Stomach (tissue), 8 donors: ENCODE measurements at regions not wholly inside any gene's neighbourhood (a gene's known extent, or its start where the extent isn't known, plus 50 kb on each side); places are given as distances from the start of the nearest gene placed in this dataset.
A peak's percentile ranks its signal among the peaks of the same experiment; 100 is the strongest.
"Not testable (repeated sequence)": the region's sequence is repeated elsewhere in the genome, so short reads cannot be mapped to it uniquely, and the experiment has no call there.

Experiments used
- DNase-seq, 2 donors: peaks; one replicate each; pipeline versions ENCODE4 v3.0.0 to v3.0.0-alpha.2; 2013 to 2019
- H3K27ac ChIP-seq, 5 donors: fragments of 200-600 bp in 4 of 5; sonication (generic) in 4 of 5; one replicate each; pipeline ENCODE4 v1.5.1; 2013 to 2019; ENCODE audit warnings: mild to moderate bottlenecking in 1 of 5, moderate library complexity in 1 of 5
- H3K27me3 ChIP-seq, 3 donors: fragments of 200-600 bp; sonication (generic); one replicate each; pipeline ENCODE4 v1.5.1; 2017 to 2019; ENCODE audit warnings: mixed run types in 1 of 3
- H3K36me3 ChIP-seq, 4 donors: fragments of 200-600 bp; sonication (generic); 1 replicate in 3 of 4; 2 replicates in 1 of 4; pipeline ENCODE4 v1.5.1; 2016 to 2019
- H3K4me1 ChIP-seq, 4 donors: fragments of 200-600 bp; sonication (generic); one replicate each; pipeline ENCODE4 v1.5.1; 2016 to 2019
- H3K4me3 ChIP-seq, 4 donors: fragments of 200-600 bp; sonication (generic) in 3 of 4; one replicate each; pipeline ENCODE4 v1.5.1; 2016 to 2019; ENCODE audit warnings: mild to moderate bottlenecking in 1 of 4
- H3K9me3 ChIP-seq, 4 donors: fragments of 200-600 bp; sonication (generic); one replicate each; pipeline ENCODE4 v1.5.1; 2016 to 2019
- EP300 ChIP-seq: sonication (generic); formaldehyde crosslinking; IDR thresholded peaks from one replicate; pipeline ENCODE4 v1.6.1; 2017; ENCODE audit warnings: antibody characterized with exemption
- POLR2A ChIP-seq, 4 donors: fragments of 450-650 bp; IDR thresholded peaks; one replicate each; pipeline ENCODE4 v1.6.1; 2016; ENCODE audit warnings: antibody characterized with exemption in 4 of 4, control low read depth in 2 of 4, mild to moderate bottlenecking in 1 of 4, moderate library complexity in 1 of 4
- POLR2AphosphoS5 ChIP-seq, 3 donors: sonication (generic); formaldehyde crosslinking; IDR thresholded peaks; one replicate each; pipeline ENCODE4 v1.6.1; 2016; ENCODE audit warnings: antibody characterized with exemption in 3 of 3
- WGBS, 5 donors: extraction: QIAGEN DNeasy Blood & Tissue Kit in 3 of 5; methylation state at CpG; one replicate each; pipeline versions ENCODE4 v1.1.5 to v1.1.7; 2013 to 2018; 5-methylcytosine and 5-hydroxymethylcytosine counted together
- intact Hi-C: fragments of 100-400 bp; cut with DNase I; formaldehyde crosslinking; loops from one replicate; pipeline ENCODE4 v1.15.1; 2023; ENCODE audit warnings: low total_unique reads
- TF ChIP-seq, protein P1 (sequence below), 7 experiments: fragments of 450-650 bp in 4 of 7; fragments of 200-600 bp in 3 of 7; sonication (generic) in 3 of 7; IDR thresholded peaks; one replicate each; pipeline ENCODE4 v1.5.1; 2016 to 2019; ENCODE audit warnings: antibody characterized with exemption in 7 of 7, control low read depth in 2 of 7, mild to moderate bottlenecking in 1 of 7
- donor health status: healthy with polysubstance abuse.
- donor health status: Bipolar disorder and iron deficiency.
- donor health status: healthy.

DNA sequence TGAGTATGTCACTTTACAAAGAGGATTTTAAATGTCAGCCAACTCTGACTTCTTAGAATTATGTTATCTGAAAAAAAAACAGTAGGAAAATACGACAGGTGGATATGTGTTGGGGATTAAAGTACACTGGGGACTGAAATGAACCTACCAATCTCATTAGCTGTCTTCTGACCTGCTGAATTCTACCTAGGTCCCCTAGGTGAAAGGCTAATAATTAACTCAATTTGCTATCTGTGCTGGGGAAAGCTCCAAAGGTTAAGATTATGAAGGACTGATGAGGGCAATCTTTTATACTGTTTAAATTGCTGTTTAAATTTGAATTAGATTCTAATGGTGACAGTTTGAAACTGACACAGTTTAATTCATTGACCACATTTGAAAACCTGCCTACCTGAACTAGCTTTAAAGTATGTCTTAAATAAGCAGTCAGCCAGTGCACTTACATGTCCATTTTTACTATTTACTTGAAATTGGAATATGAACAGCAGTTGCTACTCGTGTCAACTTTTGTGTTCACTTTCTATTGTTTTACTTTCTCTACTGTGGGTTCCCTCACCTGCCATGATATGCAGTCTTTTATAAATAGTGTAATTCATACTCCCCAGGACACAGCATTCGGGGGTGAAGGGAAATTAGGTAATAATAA, 977.3 kb downstream of the C4orf33 start:
- Histone ChIP-seq H3K9me3 (no peaks in the 10 kb centered on the region), H3K27ac (no peak overlapping the region), H3K4me3 (no peak overlapping the region), H3K27me3 (no peaks in the 10 kb centered on the region), H3K36me3 (no peaks in the 10 kb centered on the region), H3K4me1 (peaks cover 0 to 6% (median 0%) of the 10 kb centered on the region in 4 donors)
- TF ChIP-seq POLR2A (IDR thresholded peaks at IDR 0.05) (no peak), POLR2AphosphoS5 (IDR thresholded peaks at IDR 0.05) (no peak), EP300 (no peak)
- TF ChIP-seq, protein P1, sequence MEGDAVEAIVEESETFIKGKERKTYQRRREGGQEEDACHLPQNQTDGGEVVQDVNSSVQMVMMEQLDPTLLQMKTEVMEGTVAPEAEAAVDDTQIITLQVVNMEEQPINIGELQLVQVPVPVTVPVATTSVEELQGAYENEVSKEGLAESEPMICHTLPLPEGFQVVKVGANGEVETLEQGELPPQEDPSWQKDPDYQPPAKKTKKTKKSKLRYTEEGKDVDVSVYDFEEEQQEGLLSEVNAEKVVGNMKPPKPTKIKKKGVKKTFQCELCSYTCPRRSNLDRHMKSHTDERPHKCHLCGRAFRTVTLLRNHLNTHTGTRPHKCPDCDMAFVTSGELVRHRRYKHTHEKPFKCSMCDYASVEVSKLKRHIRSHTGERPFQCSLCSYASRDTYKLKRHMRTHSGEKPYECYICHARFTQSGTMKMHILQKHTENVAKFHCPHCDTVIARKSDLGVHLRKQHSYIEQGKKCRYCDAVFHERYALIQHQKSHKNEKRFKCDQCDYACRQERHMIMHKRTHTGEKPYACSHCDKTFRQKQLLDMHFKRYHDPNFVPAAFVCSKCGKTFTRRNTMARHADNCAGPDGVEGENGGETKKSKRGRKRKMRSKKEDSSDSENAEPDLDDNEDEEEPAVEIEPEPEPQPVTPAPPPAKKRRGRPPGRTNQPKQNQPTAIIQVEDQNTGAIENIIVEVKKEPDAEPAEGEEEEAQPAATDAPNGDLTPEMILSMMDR (IDR thresholded peaks at IDR 0.05): no peak
- peak in 1 of 2 donors; percentile 58 for DNase-seq
- intact Hi-C loops: no loop called here
- WGBS, 5 donors: 29 to 62% (median 36%) methylated on average over 3 of the region's 3 CpGs

GRCh38 chr4:130074096-130074495, 978.1 kb downstream of the C4orf33 start:
- peak; percentile 29 to 51 for DNase-seq
- no peaks in the 10 kb centered on the region for H3K36me3 ChIP-seq
- intact Hi-C loops: no loop called here
- no peak overlapping the region for H3K27ac ChIP-seq
- H3K27me3 ChIP-seq: no peaks in the 10 kb centered on the region
- no peaks in the 10 kb centered on the region for H3K9me3 ChIP-seq
- 45 to 69% (median 63%) methylated on average over 5 of the region's 5 CpGs for WGBS, 5 donors
- H3K4me1 ChIP-seq: peaks cover 0 to 6% (median 0%) of the 10 kb centered on the region in 4 donors
- H3K4me3 ChIP-seq: no peak overlapping the region
- TF ChIP-seq POLR2AphosphoS5 (IDR thresholded peaks at IDR 0.05) (no peak), EP300 (no peak), POLR2A (IDR thresholded peaks at IDR 0.05) (no peak)
- TF ChIP-seq, protein P1 (IDR thresholded peaks at IDR 0.05): no peak

- DNase-seq: no peak
- H3K4me3 ChIP-seq: no peak overlapping the region
- H3K27me3 ChIP-seq: no peaks in the 10 kb centered on the region
- 71 to 89% (median 84%) methylated on average over 1 of the region's 1 CpG for WGBS, 5 donors
- intact Hi-C loops: no loop called here
- H3K4me1 ChIP-seq: peaks cover 0 to 6% (median 0%) of the 10 kb centered on the region in 4 donors
- no peaks in the 10 kb centered on the region for H3K36me3 ChIP-seq
- no peaks in the 10 kb centered on the region for H3K9me3 ChIP-seq
- TF ChIP-seq EP300 (no peak), POLR2AphosphoS5 (IDR thresholded peaks at IDR 0.05) (no peak), POLR2A (IDR thresholded peaks at IDR 0.05) (no peak)
- TF ChIP-seq, protein P1 (IDR thresholded peaks at IDR 0.05): no peak
- no peak overlapping the region for H3K27ac ChIP-seq
These were observed 981.3 kb downstream of the C4orf33 start for GRCh38 chr4:130077275-130077674.

DNA sequence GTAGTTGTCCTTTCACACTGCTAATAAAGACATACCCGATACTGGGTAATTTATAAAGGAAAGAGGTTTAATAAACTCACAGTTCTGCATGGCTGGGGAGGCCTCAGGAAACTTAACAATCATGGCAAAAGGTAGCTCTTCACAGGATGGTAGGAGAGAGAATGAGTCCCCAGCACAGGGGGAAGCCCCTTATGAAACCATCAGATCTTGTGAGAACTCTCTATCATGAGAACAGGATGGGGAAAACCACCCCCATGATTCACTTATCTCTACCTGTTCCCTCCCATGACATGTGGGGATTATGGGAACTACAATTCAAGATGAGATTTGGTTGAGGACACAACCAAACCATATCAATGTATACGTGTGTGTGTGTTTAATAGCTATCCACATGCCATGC, 983.1 kb downstream of the C4orf33 start:
- DNase-seq, H3K4me1 ChIP-seq, H3K27me3 ChIP-seq, H3K27ac ChIP-seq, H3K9me3 ChIP-seq, H3K36me3 ChIP-seq, H3K4me3 ChIP-seq, intact Hi-C loops: not testable (repeated sequence)
- 67 to 82% (median 71%) methylated on average over 2 of the region's 2 CpGs for WGBS, 5 donors

- Histone ChIP-seq H3K36me3 (no peaks in the 10 kb centered on the region), H3K9me3 (no peaks in the 10 kb centered on the region), H3K4me1 (no peaks in the 10 kb centered on the region), H3K4me3 (no peak overlapping the region), H3K27ac (no peak overlapping the region), H3K27me3 (no peaks in the 10 kb centered on the region)
- intact Hi-C loops: no loop called here
- peak in 1 of 2 donors; percentile 27 for DNase-seq
- TF ChIP-seq, protein P1 (IDR thresholded peaks at IDR 0.05): no peak
- TF ChIP-seq EP300 (no peak), POLR2AphosphoS5 (IDR thresholded peaks at IDR 0.05) (no peak), POLR2A (IDR thresholded peaks at IDR 0.05) (no peak)
- 65 to 69% (median 68%) methylated on average over 4 of the region's 4 CpGs for WGBS, 5 donors
These were observed 985.0 kb downstream of the C4orf33 start for GRCh38 chr4:130080872-130081451.
